ENCODE measurements at regions not wholly inside any gene's neighbourhood (a gene's known extent, or its start where the extent isn't known, plus 50 kb on each side); places are given as distances from the start of the nearest gene placed in this dataset.

DNA sequence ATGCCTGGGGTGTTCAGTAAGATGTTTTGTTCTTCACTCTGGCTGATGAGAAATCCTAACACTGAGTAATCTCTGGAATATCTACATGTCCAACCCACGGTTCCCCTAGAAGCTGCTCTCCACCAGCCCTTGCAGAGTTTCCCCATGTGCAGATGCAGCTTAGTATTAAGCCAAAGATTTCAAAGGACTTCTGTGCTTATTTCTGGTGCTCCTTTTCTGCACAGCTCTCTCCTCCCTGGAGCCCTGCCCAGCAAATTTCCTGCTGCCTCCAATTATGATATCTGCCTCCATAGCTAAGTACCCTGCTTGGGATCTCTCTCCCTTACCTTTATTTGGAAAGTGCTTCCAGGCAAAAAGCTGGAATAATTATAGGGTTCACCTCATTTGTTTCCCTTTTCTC, 949.3 kb downstream of the BCL11A start:
- no peak for DNase-seq

DNA sequence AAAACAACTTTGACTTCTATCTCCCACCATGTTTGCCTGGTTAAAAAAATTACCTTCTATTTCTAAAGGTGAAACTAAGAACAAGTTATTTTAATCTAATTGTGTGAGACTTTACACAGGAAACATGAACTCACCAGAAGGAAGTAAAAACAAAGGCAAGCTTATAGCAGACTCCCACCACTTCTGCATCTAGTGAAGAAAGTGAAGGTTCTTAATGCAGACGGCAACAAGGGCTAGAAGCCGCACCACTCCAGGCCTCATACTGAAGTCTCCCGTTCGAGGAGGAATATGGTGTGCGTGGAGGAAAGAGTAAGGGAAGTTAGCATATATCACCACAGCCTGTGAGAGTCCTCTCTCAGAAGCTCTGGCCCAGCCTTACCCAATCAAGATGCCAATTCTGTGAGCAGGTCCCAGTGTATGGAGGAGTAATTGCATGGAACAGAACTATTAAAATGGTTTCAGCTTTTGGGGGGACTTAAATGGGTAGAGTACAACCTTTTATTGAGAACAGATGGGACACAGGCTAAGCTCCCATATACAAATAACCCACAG, 958.7 kb downstream of the BCL11A start:
- no peak for DNase-seq

DNA sequence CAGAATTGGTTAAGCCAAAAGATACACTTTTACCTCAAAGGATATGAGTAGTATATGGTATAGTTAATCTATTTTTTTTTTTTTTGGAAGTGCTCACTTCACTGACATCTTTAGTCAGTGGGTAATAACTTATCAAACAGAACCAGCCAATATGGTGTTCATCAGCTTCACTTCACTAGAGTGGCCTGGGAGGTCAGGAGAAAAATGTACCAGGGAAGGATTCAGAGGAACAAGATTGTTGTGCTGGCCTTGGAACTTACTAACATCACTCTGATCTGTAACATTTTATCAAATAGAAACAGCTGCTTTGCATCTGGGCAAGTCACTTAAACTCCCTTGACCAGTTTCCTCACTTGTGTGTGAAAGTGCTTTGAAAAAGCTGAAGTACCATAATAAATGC, 962.7 kb downstream of the BCL11A start:
- DNase-seq: no peak

DNA sequence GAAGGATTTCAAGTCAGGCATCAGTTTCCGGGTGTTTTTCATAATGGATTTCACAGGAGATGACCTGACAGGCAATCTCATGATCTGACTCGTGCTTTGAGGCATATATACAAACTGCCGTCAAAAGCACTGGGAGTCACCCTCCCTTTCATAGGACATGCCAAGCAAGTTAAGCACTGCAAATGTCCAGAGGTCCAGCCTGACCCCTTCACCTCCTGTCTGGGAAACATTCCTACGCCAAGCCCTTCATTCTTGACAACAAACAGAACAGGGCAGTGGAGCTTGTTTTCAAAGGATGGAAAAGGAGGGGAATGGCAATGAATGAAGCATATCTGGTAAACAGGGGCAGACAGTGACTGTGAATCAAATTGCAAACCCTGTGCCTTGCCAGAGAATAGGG, 963.6 kb downstream of the BCL11A start:
- DNase-seq: no peak

DNA sequence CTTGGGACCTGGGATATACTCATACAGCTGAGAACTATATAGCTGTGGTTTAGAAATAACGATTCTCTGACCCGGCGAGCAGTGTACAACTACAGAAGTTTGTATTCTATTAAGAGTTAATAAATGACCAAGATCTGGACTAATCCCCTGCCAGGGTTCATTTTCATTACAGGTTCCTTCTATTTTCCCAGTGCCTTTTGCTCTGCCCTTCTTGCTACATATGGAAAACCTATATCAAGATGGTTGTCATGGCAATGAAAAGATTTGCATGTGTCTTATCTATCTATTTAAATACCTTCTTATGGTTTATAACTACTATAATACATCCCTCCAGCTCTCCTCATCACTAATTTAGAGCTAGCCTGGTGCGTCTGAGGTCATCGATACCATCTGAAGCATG, 965.2 kb downstream of the BCL11A start:
- no peak for DNase-seq

DNA sequence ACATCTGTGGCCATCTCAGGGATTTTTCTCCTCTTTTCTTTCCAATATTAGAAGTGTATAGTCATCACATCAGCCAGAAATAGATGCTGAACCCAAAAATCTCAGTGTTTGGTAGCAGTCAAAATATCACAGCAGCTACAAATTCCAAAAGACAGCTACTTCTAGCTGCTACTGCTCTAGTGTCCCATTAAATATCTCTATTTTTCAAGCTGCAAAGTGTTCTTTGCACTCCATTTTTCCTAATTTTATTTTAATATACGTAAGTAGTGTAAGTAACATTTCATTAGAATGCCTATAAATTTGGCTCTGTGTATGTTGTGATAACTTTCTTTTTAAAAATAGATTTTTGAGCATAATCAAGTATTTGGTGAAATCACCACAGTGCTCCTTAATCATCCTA, 967.3 kb downstream of the BCL11A start:
- DNase-seq: no peak

DNA sequence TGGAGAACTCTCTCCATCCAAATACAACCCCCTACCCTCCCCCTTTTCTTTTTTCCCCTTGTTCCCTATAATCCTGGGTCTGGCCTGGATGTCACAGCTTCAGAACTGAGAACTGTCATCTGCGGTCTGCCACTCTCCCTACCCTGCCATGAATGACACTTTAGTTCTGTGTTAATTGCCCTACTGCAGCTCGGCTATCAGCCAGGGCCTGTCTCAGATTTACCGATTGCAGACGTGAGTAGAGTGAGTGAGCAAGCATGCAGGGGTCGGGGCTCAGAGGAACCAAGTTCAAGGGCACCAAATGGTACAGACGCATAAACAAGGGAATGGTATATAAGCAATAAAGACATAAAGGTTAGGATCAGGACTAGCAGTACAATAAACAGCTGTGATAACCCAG, 967.8 kb downstream of the BCL11A start:
- DNase-seq: no peak

DNA sequence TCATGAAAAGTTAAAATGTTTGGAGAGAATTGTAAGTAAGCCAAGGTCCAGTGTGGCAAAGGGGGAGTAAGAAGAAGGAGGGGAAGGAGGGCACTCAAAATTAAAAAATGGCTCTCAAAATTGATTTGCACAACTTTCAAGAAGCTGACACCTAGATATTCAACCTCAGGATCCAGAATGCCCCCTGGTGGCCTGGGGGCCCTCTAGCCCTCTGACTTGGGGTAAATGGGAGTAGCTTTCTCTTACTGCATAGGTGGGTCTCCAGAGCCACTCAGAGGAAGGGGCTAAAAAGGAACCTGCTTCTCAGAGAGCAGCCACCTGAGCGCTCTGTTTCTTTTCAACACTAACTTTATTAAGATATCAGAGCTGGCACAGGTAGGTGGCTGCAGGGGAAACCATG, 968.5 kb downstream of the BCL11A start:
- no peak for DNase-seq

DNA sequence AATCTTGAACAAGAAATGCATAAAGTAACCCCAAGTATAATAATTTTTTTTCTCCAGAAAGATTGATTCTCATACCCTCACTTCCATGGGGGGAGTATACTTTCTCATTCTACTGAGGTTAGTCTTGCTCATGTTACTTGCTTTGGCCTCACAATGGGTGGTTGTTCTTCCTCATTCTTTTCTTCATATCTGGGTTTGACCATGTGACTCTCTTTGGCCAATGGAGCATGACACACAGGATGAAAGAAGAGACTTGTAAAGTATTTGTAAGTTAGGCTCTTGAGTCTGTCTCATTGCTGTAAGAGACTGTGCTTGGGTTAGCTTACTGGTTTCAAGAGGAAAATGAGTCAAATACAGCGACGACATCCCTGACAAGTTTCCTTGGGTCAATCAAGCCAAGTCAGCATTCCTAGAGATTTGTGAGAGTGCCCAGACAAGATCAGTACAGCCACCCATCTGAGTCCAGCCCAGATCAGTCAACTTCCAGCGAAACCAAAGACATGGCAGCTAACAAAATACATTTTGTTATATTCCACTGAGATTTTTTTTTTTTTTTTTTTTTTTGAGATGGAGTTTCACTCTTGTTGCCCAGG, 970.2 kb downstream of the BCL11A start:
- no peak for DNase-seq

DNA sequence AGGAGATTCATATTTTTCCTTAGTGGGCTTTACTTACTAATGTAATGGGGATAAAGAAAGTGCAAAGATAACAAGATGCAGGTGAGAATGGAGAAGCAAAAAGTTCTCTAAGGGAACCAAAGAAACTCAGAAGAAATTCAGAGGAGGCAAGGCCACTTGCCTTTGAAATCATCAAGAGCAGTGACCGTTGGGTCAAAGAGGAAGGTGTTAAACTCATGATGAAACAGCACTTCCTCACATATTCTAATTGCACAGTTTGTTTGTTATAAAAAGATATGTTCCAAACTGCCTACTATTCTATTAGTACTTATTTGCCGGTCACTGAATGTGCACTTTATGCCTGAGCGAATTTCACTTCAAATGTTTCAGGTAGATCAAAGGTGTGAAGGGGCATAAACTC, 975.1 kb downstream of the BCL11A start:
- no peak for DNase-seq

DNA sequence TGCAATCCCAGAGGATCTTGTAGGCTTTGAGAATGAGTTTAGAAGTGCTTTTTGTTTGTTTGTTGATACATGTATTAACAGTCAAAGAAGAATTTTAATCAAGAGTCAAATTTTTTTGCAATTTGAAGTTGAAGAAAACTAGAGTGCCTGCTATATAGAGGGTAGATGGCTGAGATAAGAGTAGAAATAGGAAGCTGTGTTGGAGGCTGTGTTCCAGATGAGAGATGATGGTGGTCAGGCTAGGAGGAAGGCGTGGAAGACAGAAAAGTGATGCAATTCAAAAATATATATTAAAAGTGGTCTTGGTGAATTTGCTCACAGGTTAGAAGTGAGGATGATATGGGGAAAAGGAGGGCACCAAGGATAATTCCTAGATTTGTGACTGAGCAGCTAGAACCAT, 978.3 kb downstream of the BCL11A start:
- no peak for DNase-seq

DNA sequence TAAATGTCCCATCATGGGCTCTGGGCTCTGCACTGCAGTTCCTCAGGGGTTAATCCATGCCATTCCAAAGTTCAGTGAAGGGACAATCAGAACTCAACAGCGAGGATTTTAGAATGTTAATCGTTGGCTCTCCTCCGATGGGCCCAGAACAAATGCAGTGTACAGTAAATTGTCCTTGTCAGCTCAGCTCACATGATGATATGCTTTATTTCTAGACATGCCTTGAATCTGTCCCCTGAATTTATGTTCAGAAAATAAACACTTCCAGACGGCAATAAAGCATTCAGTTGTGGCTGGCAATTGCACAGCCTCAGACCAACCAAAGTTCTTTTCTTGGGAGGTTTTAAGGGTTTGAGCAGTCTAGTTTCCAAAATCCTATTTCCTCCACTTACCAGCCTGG, 981.2 kb downstream of the BCL11A start:
- no peak for DNase-seq

DNA sequence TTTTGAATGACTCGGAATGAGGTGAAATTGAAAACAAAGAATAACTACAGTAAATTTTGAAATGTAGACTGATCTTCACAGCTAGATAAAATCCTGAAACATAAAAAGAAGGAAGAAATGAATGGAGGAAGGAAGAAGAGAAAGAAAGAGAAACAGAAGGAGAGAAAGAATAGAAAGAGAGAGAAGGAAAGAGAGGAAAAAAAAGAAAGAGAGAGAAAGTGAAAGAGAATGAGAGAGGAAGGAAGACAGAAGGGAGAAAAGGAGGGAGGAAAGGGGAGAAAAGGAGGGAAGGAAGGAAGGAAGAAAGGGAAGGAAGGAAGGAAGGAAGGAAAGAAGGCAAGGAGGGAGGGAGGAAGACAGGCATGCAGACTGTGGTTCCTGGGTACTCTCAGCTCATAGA, 982.6 kb downstream of the BCL11A start:
- no peak for DNase-seq

DNA sequence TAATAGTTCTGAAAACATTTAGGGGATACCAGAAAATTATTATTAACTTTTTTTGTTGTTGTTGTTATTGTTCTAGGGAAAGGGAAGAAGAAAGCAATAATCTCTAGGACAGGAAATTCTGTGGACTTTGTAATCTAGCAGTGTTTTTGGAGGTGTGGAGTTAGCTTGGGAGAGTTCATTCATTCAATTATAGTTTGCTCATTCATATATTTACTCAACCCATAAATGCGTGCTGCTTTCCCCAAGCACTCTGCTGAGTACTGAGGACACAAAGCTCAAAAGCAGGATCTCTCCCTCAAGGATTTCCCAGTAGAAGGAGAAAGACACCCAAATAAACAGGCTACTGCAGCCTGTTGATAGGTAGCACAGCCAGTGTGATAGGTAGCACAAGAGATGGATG, 984.3 kb downstream of the BCL11A start:
- DNase-seq: no peak

DNA sequence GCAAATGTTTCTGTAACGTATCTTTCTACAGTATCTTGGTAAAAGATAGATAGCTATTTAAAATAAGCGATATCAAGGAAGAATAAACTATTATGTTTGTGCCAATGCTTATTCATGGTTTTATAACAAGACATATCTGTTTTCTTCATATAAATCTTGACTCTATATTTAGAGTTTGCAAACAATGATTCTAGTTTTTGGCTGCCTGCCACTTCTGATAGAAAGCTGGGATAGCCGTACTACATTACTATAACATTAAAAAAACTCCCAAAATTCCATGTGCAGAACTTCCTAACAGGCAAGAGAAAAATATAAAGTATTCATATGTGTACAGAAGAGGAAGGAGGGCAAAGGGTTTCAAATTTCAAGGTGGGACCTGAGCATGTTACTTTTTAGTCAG, 985.0 kb downstream of the BCL11A start:
- DNase-seq: no peak

DNA sequence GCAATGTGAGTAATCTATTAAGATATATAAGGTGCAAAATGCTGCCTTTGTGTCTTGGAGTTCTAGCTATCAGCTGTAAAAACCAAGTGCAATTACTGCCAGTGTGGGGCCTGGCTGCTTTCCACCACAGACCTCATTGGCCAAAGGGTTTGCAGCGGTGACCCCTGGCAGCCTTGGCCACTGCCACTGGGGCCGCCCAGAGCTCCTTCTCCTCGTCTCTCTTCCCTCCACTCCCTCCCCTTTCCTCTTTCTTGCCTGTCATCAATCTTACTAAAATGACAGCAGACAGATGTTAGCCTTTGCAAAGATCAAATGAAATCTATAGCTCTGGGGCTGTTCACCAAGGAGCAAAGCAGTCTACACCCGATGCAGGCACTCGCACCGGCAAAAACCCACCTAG, 986.3 kb downstream of the BCL11A start:
- no peak for DNase-seq

DNA sequence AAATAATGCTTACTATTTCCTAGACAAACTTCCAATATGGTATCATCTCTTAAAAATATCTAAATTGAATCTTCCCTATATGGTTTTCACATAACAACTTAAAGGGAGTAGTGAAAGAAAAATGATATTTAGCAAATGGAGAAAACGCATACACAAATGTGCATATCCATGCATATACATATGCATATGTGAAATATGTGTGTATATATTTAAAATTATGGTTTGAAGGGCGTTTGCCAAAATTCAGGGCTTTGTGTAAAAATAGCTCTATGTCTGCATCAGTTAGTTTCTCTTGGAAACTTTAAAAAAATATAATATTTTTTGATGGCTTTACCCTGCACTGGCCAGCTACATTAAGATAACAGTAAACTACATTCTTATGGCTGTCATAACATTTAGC, 986.7 kb downstream of the BCL11A start:
- no peak for DNase-seq

DNA sequence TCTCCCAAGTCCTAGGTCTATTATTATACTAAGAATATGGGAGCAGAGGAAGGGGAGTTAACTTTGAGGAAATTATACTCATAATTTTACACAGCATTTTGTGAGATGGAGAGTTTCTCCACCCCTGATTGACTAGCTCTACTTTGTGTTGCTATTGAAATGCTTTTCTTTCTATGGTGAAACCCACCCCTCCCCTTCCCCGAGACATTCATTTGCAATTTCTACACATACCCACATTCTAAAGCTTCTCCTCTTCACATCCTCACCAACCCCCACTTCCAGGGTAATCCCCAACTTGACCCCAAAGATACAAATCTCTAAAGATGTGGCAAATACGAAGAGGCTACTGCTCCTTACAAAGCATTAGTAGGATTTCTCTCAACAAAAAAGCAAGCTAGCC, 992.2 kb downstream of the BCL11A start:
- DNase-seq: no peak

DNA sequence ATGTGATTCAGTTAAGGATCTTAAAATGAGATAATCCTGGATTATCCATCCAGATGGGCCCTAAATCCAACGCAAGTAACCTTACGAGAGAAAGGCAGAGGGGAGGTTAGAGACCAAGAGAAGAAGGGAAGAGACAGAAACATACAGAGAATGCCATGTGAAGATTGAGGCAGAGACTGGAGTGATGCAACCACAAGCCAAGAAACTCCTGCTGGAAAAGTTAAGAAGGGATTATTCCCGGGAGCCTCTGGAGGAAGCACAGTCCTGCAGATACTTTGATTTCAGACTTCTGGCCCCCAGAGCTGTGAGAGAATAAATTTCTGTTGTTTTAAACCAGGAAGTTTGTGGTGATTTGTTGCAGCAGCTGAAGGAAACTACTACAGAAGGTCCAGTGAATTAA, 992.7 kb downstream of the BCL11A start:
- no peak for DNase-seq

DNA sequence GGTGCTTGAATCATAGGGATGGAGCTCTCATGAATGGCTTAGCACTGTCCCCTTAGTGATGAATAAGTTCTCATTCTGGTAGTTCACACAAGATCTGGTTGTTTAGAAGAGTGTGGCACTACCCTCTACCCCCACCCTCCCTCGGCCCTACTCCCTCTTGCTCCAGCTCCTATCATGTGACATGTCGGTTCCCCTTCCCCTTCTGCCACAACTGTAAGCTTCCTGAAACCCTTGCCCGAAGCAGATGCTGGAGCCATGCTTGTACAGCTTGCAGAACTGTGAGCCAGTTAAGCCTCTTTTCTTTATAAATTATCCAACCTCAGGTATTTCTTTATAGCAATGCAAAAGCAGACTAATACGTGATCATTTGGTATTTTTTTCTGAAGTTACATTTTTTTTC, 1012.6 kb downstream of the BCL11A start:
- no peak for DNase-seq

DNA sequence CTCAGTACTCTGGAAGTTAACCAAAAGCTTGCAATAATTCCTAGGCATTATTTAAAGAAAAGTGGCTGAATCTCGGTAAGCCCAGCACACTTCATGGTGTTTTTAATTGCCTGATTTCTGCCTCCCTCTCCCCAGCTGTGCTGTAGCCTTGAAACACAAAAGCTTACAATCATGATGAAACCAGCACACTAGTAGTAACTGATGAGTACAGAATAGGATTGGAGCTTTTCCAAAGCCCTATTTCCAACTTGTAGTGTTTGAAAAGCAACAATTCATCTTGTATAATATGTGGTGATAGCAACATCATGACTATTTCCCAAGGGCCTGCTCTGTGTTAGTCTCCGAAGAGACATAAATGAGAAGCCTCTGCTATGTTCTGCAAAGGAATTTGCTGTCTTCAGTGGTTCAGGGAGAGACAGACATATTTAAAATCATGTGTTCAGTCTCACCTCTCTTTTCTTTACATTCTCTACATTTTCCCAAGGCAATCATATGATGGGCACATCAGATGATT, 1015.0 kb downstream of the BCL11A start:
- DNase-seq: no peak

DNA sequence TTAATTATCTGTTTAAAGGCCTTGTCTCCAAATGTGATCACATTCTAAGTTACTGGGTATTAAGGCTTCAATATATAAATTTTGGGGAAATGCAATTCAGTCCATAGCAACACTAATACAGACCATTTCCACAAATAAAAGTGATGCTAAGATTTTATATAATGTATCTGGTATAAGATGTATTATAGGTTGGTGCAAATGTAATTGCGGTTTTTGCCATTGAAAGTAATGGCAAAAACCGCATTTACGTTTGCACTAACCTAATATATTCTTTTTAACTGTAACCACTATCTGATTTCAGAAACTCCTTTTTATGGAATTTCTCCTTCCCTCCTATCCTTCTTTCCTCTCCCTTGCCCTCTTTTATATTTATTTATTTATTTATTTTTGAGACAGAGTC, 1020.6 kb downstream of the BCL11A start:
- DNase-seq: no peak

DNA sequence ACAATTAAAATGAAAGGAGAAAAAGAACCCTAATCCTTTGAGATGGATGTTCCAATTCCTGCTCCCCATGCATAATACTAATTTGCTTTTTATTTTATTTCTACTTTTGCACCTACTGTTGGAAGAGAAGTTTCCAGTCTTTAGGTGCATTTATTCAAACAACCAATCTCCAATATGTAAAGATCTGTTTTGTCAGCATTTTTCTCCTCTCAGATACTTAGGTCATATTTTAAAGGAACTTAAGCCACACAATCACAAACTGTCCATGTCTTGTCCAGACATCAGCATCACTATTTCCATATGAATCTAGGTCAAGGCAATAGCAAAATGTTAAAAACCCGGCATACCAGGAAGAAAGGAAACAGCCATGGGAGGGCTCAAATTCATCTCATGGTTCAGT, 1023.2 kb downstream of the BCL11A start:
- no peak for DNase-seq

DNA sequence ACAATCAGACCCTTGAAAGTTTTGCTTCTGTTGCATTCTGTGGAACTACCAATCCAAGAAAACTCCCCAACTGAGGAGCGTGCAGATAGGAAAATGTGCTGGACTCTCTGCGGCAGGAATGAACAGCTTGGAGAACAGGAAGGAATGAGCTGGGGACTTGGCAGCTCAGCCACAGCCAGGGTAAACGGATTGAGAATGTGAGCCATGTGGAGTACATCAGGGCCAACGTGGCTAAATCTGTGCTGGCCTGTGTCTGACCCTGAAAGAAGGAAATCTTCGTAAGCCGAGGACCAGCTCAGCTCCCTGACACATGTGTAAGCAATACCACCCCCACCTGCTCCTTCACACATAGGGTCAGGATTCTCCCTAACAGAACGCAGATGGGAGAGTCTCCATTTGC, 1023.7 kb downstream of the BCL11A start:
- no peak for DNase-seq

DNA sequence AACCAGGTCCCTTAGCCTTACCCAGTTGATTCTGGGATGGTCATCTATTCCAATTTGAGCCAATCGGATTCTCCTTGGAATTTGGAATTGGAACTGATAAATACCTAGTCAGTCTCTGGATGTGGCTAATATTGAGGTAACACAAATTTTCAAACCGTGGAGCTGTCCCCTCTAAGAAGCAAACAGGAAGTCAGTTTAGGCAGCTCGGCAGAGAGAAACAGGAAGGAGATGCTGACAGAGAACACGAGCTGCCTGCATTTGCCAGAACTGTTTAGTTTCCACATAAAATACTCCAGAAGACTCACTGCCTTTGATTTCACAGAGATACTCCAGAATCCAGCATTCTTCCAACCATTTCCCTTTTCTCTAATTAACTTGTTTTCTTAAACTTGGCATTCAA, 1024.9 kb downstream of the BCL11A start:
- no peak for DNase-seq
